ENCODE measurements at regions not wholly inside any gene's neighbourhood (a gene's known extent, or its start where the extent isn't known, plus 50 kb on each side); places are given as distances from the start of the nearest gene placed in this dataset.

- Histone ChIP-seq H3K4me1 (no peaks in the 10 kb centered on the region), H3K36me3 (no peaks in the 10 kb centered on the region), H3K27ac (replicated peaks in 1 of 4) (no peak overlapping the region), H3K4me3 (no peak overlapping the region), H3K9me3 (no peaks in the 10 kb centered on the region), H3K27me3 (no peaks in the 10 kb centered on the region)
- DNase-seq (ENCODE audit: extremely low spot score): no peak
- intact Hi-C loops (cut with DNase I): no loop called here
- WGBS: 95% methylated on average over 2 of the region's 2 CpGs
- TF ChIP-seq EP300 (IDR thresholded peaks at IDR 0.05): no peak
- TF ChIP-seq CTCF (IDR thresholded peaks at IDR 0.05): no peak
- TF ChIP-seq POLR2AphosphoS5 (IDR thresholded peaks at IDR 0.05): no peak
- no peak for TF ChIP-seq POLR2A (IDR thresholded peaks at IDR 0.05; ENCODE audit: low read depth)
Observed at GRCh38 chr13:76703216-76703615, 183.0 kb downstream of the KCTD12 start.

GRCh38 chr13:76697288-76697687 lies 188.9 kb downstream of the KCTD12 start:
- intact Hi-C loops (cut with DNase I): no loop called here
- Histone ChIP-seq H3K36me3 (no peaks in the 10 kb centered on the region), H3K27ac (replicated peaks in 1 of 4) (no peak overlapping the region), H3K27me3 (no peaks in the 10 kb centered on the region), H3K9me3 (no peaks in the 10 kb centered on the region), H3K4me3 (no peak overlapping the region), H3K4me1 (peaks cover 0 to 10% (median 8%) of the 10 kb centered on the region in 4 donors)
- TF ChIP-seq POLR2AphosphoS5 (IDR thresholded peaks at IDR 0.05): no peak
- TF ChIP-seq EP300 (IDR thresholded peaks at IDR 0.05): no peak
- no peak for TF ChIP-seq CTCF (IDR thresholded peaks at IDR 0.05)
- no peak for TF ChIP-seq POLR2A (IDR thresholded peaks at IDR 0.05; ENCODE audit: low read depth)
- WGBS: 71% methylated on average over 2 of the region's 2 CpGs
- DNase-seq (ENCODE audit: extremely low spot score): no peak

GRCh38 chr13:76696370-76696769 lies 189.8 kb downstream of the KCTD12 start:
- Histone ChIP-seq H3K27me3 (no peaks in the 10 kb centered on the region), H3K4me1 (peaks cover 0 to 10% (median 8%) of the 10 kb centered on the region in 4 donors), H3K27ac (replicated peaks in 1 of 4) (no peak overlapping the region), H3K9me3 (no peaks in the 10 kb centered on the region), H3K4me3 (no peak overlapping the region), H3K36me3 (no peaks in the 10 kb centered on the region)
- TF ChIP-seq EP300 (IDR thresholded peaks at IDR 0.05): no peak
- TF ChIP-seq POLR2A (IDR thresholded peaks at IDR 0.05; ENCODE audit: low read depth): no peak
- TF ChIP-seq CTCF (IDR thresholded peaks at IDR 0.05): no peak
- TF ChIP-seq POLR2AphosphoS5 (IDR thresholded peaks at IDR 0.05): no peak
- WGBS: 83% methylated on average over 3 of the region's 3 CpGs
- DNase-seq (ENCODE audit: extremely low spot score): no peak
- intact Hi-C loops (cut with DNase I): no loop called here

- Histone ChIP-seq H3K4me3 (no peak overlapping the region), H3K4me1 (peaks cover 0 to 14% (median 10%) of the 10 kb centered on the region in 4 donors), H3K36me3 (no peaks in the 10 kb centered on the region), H3K27me3 (no peaks in the 10 kb centered on the region), H3K27ac (replicated peaks in 1 of 4) (no peak overlapping the region), H3K9me3 (peaks cover 0 to 5% (median 0%) of the 10 kb centered on the region in 4 donors)
- no peak for DNase-seq (ENCODE audit: extremely low spot score)
- 82% methylated on average over 2 of the region's 2 CpGs for WGBS
- intact Hi-C loops (cut with DNase I): no loop called here
- TF ChIP-seq POLR2A (IDR thresholded peaks at IDR 0.05; ENCODE audit: low read depth) (no peak), CTCF (IDR thresholded peaks at IDR 0.05) (no peak), POLR2AphosphoS5 (IDR thresholded peaks at IDR 0.05) (no peak), EP300 (IDR thresholded peaks at IDR 0.05) (no peak)
Observed at GRCh38 chr13:76693086-76693485, 193.1 kb downstream of the KCTD12 start.

GRCh38 chr13:76692346-76692745 lies 193.9 kb downstream of the KCTD12 start:
- Histone ChIP-seq H3K4me3 (no peak overlapping the region), H3K27me3 (no peaks in the 10 kb centered on the region), H3K9me3 (peaks cover 0 to 5% (median 0%) of the 10 kb centered on the region in 4 donors), H3K36me3 (no peaks in the 10 kb centered on the region), H3K4me1 (peaks cover 0 to 21% (median 13%) of the 10 kb centered on the region in 4 donors), H3K27ac (replicated peaks in 1 of 4) (no peak overlapping the region)
- intact Hi-C loops (cut with DNase I): no loop called here
- 67% methylated on average over 1 of the region's 1 CpG for WGBS
- TF ChIP-seq POLR2A (IDR thresholded peaks at IDR 0.05; ENCODE audit: low read depth) (no peak), EP300 (IDR thresholded peaks at IDR 0.05) (no peak), POLR2AphosphoS5 (IDR thresholded peaks at IDR 0.05) (no peak), CTCF (IDR thresholded peaks at IDR 0.05) (no peak)
- DNase-seq (ENCODE audit: extremely low spot score): no peak
